GM23338 (cell line): ENCODE measurements at regions not wholly inside any gene's neighbourhood (a gene's known extent, or its start where the extent isn't known, plus 50 kb on each side); places are given as distances from the start of the nearest gene placed in this dataset.

Experiments
- ATAC-seq: fragments of 200-7000 bp; cut with Tn5 transposase; 3 replicates; pipeline ENCODE4 v1.9.1; 2020
- DNase-seq: peaks from one replicate; pipeline ENCODE4 v3.0.0-alpha.2; 2015; ENCODE audit warnings: low spot score
- H2AFZ ChIP-seq: fragments of 200-600 bp; sonication (generic); 2 replicates; pipeline ENCODE4 v1.8.0; 2016; ENCODE audit warnings: antibody characterized with exemption, mild to moderate bottlenecking, moderate library complexity
- H3F3A ChIP-seq: fragments of 200-600 bp; sonication (generic); replicated peaks from 2 replicates; pipeline ENCODE4 v1.8.0; 2017; ENCODE audit warnings: antibody characterized with exemption, mixed run types, low read depth
- H3K27ac ChIP-seq: fragments of 200-600 bp; sonication (generic); 2 replicates; pipeline ENCODE4 v1.6.1; 2016; ENCODE audit warnings: low read depth
- H3K27me3 ChIP-seq: fragments of 200-600 bp; sonication (generic); 2 replicates; pipeline ENCODE4 v1.8.0; 2016; ENCODE audit warnings: mild to moderate bottlenecking, mixed run types, moderate library complexity; ENCODE audit not compliant: insufficient read depth
- H3K36me3 ChIP-seq: fragments of 200-600 bp; sonication (generic); 2 replicates; pipeline ENCODE4 v1.8.0; 2016; ENCODE audit warnings: mild to moderate bottlenecking; ENCODE audit not compliant: insufficient read depth
- H3K4me1 ChIP-seq: fragments of 200-600 bp; sonication (generic); 2 replicates; pipeline ENCODE4 v1.8.0; 2016; ENCODE audit warnings: mild to moderate bottlenecking, moderate library complexity; ENCODE audit not compliant: insufficient read depth
- H3K4me2 ChIP-seq: fragments of 200-600 bp; sonication (generic); 2 replicates; pipeline ENCODE4 v1.7.1; 2017; ENCODE audit warnings: mixed run types
- H3K4me3 ChIP-seq: fragments of 200-600 bp; sonication (generic); 2 replicates; pipeline ENCODE4 v1.6.1; 2016; ENCODE audit warnings: mixed run types
- H3K79me2 ChIP-seq: fragments of 200-600 bp; sonication (generic); replicated peaks from 2 replicates; pipeline ENCODE4 v1.8.0; 2017; ENCODE audit warnings: mild to moderate bottlenecking; ENCODE audit not compliant: insufficient read depth
- H3K9me2 ChIP-seq: fragments of 200-600 bp; sonication (generic); 2 replicates; pipeline ENCODE4 v1.8.0; 2017; ENCODE audit not compliant: insufficient read depth
- H4K20me1 ChIP-seq: fragments of 200-600 bp; sonication (generic); replicated peaks from 2 replicates; pipeline ENCODE4 v1.8.0; 2017; ENCODE audit warnings: mild to moderate bottlenecking; ENCODE audit not compliant: insufficient read depth
- H3K27ac Mint-ChIP-seq: 2 replicates; pipeline ENCODE4 v1.8.0; 2020; ENCODE audit warnings: inconsistent platforms, mild to moderate bottlenecking, moderate library complexity, mixed read lengths
- H3K27me3 Mint-ChIP-seq: 3 replicates; pipeline ENCODE4 v1.8.0; 2022; ENCODE audit warnings: low read depth, mild to moderate bottlenecking, moderate library complexity, mixed read lengths, inconsistent platforms; ENCODE audit not compliant: insufficient read depth, poor library complexity
- H3K36me3 Mint-ChIP-seq: 3 replicates; pipeline ENCODE4 v1.8.0; 2021; ENCODE audit warnings: low read depth, mild to moderate bottlenecking, inconsistent platforms, moderate library complexity, mixed read lengths
- H3K4me1 Mint-ChIP-seq: 3 replicates; pipeline ENCODE4 v1.8.0; 2020; ENCODE audit warnings: mild to moderate bottlenecking, inconsistent platforms, mixed read lengths
- H3K4me3 Mint-ChIP-seq: 3 replicates; pipeline ENCODE4 v1.8.0; 2021; ENCODE audit warnings: moderate library complexity, mild to moderate bottlenecking, inconsistent platforms, mixed read lengths
- H3K9me3 Mint-ChIP-seq: 3 replicates; pipeline ENCODE4 v1.8.0; 2020; ENCODE audit warnings: moderate library complexity, mild to moderate bottlenecking, inconsistent platforms, mixed read lengths
- CREB1 ChIP-seq: fragments of 250-450 bp; sonication (Bioruptor Pico); IDR thresholded peaks from 2 replicates; pipeline ENCODE4 v1.5.0; 2020; ENCODE audit warnings: low read depth, mild to moderate bottlenecking, moderate library complexity
- ETS1 ChIP-seq: IDR thresholded peaks from 2 replicates; pipeline ENCODE4 v1.6.1; 2016; ENCODE audit warnings: antibody characterized with exemption
- EZH2 ChIP-seq: fragments of 200-600 bp; sonication (generic); IDR thresholded peaks from one replicate; pipeline ENCODE4 v1.8.0; 2017; ENCODE audit warnings: antibody characterized with exemption, mild to moderate bottlenecking, low read depth; ENCODE audit not compliant: unreplicated experiment
- JUNB ChIP-seq: IDR thresholded peaks from one replicate; pipeline ENCODE4 v1.6.1; 2016; ENCODE audit warnings: antibody characterized with exemption; ENCODE audit not compliant: unreplicated experiment
- POLR2AphosphoS5 ChIP-seq: IDR thresholded peaks from 2 replicates; pipeline ENCODE4 v1.6.1; 2016; ENCODE audit warnings: antibody characterized with exemption, low read depth
- STAT1 ChIP-seq: IDR thresholded peaks from one replicate; pipeline ENCODE4 v1.6.1; 2016; ENCODE audit warnings: antibody characterized with exemption; ENCODE audit not compliant: unreplicated experiment
- ZNF114 ChIP-seq: fragments of 250-450 bp; sonication (Bioruptor Pico); IDR thresholded peaks from 2 replicates; pipeline ENCODE4 v1.5.0; 2020; ENCODE audit warnings: mild to moderate bottlenecking, moderate library complexity
- ZNF331 ChIP-seq: fragments of 250-450 bp; sonication (Bioruptor Pico); IDR thresholded peaks from 2 replicates; pipeline ENCODE4 v1.5.0; 2020; ENCODE audit warnings: low read depth, mild to moderate bottlenecking, moderate library complexity
- TF ChIP-seq, protein P1 (sequence below): IDR thresholded peaks from one replicate; pipeline ENCODE4 v1.6.1; 2018; ENCODE audit warnings: antibody characterized with exemption; ENCODE audit not compliant: unreplicated experiment
- TF ChIP-seq, protein P2 (sequence below), 2 experiments: fragments of 200-600 bp in 1 of 2; sonication (generic) in 1 of 2; conservative IDR thresholded peaks; 2 replicates each; pipeline versions ENCODE4 v1.5.1 to v1.6.1; 2016 to 2017; ENCODE audit warnings: antibody characterized with exemption in 2 of 2, low read depth in 2 of 2, mild to moderate bottlenecking in 2 of 2, moderate library complexity in 1 of 2
- TF ChIP-seq, protein P3 (sequence below): fragments of 250-450 bp; sonication (Bioruptor Pico); IDR thresholded peaks from 2 replicates; pipeline ENCODE4 v1.5.0; 2020; ENCODE audit warnings: mild to moderate bottlenecking, moderate library complexity

DNA sequence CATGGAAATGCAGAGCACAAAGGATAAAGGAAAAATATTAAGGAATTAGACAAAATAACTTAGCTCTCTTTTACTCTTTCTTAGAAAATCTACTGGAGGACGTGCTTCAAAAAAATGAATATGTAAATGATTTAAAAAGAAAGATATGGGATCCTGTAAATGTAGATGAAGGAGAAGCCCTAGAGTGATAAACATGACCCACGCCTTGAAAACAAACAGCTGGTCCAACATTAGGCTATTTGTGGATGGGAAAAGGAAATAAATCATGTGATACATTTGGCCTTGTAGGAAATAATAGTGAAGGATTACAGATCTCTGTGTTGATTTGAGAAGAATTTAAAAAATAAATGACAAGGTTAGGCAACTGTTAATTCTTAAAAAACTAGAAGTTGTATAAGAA, 492.1 kb upstream of the SLC39A10 start:
- no peaks in the 10 kb centered on the region for H3K9me3 Mint-ChIP-seq
- ATAC-seq: no peak

More for the DNA sequence above, 492.1 kb upstream of the SLC39A10 start:
- H3K4me2 ChIP-seq: no peak overlapping the region
- H4K20me1 ChIP-seq: no peaks in the 10 kb centered on the region
- TF ChIP-seq JUNB: no peak
- TF ChIP-seq, protein P1, sequence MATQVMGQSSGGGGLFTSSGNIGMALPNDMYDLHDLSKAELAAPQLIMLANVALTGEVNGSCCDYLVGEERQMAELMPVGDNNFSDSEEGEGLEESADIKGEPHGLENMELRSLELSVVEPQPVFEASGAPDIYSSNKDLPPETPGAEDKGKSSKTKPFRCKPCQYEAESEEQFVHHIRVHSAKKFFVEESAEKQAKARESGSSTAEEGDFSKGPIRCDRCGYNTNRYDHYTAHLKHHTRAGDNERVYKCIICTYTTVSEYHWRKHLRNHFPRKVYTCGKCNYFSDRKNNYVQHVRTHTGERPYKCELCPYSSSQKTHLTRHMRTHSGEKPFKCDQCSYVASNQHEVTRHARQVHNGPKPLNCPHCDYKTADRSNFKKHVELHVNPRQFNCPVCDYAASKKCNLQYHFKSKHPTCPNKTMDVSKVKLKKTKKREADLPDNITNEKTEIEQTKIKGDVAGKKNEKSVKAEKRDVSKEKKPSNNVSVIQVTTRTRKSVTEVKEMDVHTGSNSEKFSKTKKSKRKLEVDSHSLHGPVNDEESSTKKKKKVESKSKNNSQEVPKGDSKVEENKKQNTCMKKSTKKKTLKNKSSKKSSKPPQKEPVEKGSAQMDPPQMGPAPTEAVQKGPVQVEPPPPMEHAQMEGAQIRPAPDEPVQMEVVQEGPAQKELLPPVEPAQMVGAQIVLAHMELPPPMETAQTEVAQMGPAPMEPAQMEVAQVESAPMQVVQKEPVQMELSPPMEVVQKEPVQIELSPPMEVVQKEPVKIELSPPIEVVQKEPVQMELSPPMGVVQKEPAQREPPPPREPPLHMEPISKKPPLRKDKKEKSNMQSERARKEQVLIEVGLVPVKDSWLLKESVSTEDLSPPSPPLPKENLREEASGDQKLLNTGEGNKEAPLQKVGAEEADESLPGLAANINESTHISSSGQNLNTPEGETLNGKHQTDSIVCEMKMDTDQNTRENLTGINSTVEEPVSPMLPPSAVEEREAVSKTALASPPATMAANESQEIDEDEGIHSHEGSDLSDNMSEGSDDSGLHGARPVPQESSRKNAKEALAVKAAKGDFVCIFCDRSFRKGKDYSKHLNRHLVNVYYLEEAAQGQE: no peak
- no peak for TF ChIP-seq ZNF114 (CRISPR knock-in tag)
- TF ChIP-seq POLR2AphosphoS5: no peak
- no peak for TF ChIP-seq EZH2
- no peak for TF ChIP-seq STAT1
- TF ChIP-seq, protein P2, sequence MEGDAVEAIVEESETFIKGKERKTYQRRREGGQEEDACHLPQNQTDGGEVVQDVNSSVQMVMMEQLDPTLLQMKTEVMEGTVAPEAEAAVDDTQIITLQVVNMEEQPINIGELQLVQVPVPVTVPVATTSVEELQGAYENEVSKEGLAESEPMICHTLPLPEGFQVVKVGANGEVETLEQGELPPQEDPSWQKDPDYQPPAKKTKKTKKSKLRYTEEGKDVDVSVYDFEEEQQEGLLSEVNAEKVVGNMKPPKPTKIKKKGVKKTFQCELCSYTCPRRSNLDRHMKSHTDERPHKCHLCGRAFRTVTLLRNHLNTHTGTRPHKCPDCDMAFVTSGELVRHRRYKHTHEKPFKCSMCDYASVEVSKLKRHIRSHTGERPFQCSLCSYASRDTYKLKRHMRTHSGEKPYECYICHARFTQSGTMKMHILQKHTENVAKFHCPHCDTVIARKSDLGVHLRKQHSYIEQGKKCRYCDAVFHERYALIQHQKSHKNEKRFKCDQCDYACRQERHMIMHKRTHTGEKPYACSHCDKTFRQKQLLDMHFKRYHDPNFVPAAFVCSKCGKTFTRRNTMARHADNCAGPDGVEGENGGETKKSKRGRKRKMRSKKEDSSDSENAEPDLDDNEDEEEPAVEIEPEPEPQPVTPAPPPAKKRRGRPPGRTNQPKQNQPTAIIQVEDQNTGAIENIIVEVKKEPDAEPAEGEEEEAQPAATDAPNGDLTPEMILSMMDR (conservative IDR thresholded peaks at IDR 0.05; ENCODE audit: low read depth in 2 of 2): no peak
- TF ChIP-seq CREB1 (CRISPR knock-in tag): no peak
- TF ChIP-seq, protein P3, sequence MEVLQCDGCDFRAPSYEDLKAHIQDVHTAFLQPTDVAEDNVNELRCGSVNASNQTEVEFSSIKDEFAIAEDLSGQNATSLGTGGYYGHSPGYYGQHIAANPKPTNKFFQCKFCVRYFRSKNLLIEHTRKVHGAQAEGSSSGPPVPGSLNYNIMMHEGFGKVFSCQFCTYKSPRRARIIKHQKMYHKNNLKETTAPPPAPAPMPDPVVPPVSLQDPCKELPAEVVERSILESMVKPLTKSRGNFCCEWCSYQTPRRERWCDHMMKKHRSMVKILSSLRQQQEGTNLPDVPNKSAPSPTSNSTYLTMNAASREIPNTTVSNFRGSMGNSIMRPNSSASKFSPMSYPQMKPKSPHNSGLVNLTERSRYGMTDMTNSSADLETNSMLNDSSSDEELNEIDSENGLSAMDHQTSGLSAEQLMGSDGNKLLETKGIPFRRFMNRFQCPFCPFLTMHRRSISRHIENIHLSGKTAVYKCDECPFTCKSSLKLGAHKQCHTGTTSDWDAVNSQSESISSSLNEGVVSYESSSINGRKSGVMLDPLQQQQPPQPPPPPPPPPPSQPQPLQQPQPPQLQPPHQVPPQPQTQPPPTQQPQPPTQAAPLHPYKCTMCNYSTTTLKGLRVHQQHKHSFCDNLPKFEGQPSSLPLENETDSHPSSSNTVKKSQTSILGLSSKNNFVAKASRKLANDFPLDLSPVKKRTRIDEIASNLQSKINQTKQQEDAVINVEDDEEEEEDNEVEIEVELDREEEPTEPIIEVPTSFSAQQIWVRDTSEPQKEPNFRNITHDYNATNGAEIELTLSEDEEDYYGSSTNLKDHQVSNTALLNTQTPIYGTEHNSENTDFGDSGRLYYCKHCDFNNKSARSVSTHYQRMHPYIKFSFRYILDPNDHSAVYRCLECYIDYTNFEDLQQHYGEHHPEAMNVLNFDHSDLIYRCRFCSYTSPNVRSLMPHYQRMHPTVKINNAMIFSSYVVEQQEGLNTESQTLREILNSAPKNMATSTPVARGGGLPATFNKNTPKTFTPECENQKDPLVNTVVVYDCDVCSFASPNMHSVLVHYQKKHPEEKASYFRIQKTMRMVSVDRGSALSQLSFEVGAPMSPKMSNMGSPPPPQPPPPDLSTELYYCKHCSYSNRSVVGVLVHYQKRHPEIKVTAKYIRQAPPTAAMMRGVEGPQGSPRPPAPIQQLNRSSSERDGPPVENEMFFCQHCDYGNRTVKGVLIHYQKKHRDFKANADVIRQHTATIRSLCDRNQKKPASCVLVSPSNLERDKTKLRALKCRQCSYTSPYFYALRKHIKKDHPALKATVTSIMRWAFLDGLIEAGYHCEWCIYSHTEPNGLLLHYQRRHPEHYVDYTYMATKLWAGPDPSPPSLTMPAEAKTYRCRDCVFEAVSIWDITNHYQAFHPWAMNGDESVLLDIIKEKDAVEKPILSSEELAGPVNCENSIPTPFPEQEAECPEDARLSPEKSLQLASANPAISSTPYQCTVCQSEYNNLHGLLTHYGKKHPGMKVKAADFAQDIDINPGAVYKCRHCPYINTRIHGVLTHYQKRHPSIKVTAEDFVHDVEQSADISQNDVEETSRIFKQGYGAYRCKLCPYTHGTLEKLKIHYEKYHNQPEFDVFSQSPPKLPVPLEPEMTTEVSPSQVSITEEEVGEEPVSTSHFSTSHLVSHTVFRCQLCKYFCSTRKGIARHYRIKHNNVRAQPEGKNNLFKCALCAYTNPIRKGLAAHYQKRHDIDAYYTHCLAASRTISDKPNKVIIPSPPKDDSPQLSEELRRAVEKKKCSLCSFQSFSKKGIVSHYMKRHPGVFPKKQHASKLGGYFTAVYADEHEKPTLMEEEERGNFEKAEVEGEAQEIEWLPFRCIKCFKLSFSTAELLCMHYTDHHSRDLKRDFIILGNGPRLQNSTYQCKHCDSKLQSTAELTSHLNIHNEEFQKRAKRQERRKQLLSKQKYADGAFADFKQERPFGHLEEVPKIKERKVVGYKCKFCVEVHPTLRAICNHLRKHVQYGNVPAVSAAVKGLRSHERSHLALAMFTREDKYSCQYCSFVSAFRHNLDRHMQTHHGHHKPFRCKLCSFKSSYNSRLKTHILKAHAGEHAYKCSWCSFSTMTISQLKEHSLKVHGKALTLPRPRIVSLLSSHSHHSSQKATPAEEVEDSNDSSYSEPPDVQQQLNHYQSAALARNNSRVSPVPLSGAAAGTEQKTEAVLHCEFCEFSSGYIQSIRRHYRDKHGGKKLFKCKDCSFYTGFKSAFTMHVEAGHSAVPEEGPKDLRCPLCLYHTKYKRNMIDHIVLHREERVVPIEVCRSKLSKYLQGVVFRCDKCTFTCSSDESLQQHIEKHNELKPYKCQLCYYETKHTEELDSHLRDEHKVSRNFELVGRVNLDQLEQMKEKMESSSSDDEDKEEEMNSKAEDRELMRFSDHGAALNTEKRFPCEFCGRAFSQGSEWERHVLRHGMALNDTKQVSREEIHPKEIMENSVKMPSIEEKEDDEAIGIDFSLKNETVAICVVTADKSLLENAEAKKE (CRISPR knock-in tag): no peak
- TF ChIP-seq ZNF331: no peak
- TF ChIP-seq ETS1: no peak
- Mint-ChIP-seq H3K36me3 (no peaks in the 10 kb centered on the region), H3K27ac (no peak overlapping the region), H3K4me3 (no peak overlapping the region), H3K27me3 (no peaks in the 10 kb centered on the region), H3K4me1 (no peaks in the 10 kb centered on the region)
- H3K27ac ChIP-seq: no peak overlapping the region
- DNase-seq: no peak
- H3K4me1 ChIP-seq: no peaks in the 10 kb centered on the region
- no peaks in the 10 kb centered on the region for H3K36me3 ChIP-seq
- H3F3A ChIP-seq: no peaks in the 10 kb centered on the region
- no peaks in the 10 kb centered on the region for H3K9me2 ChIP-seq
- no peak overlapping the region for H2AFZ ChIP-seq
- H3K27me3 ChIP-seq: no peaks in the 10 kb centered on the region
- H3K79me2 ChIP-seq: no peaks in the 10 kb centered on the region
- no peak overlapping the region for H3K4me3 ChIP-seq
